Endothelial cell of umbilical vein (primary cell): ENCODE measurements at regions not wholly inside any gene's neighbourhood (a gene's known extent, or its start where the extent isn't known, plus 50 kb on each side); places are given as distances from the start of the nearest gene placed in this dataset.

Source experiments
- BruUV-seq: library from RNA; stranded (reverse); fragments of 400-500 nt; replicated peaks from 2 replicates; lab custom pipeline; 2021; lab: Mats Ljungman, UMichigan
- CTCF ChIA-PET: fragments of 300-600, 350-600 bp; sonication (Branson Sonifier 250); formaldehyde crosslinking; loops from one replicate; lab custom pipeline; 2021; ENCODE audit warnings: antibody characterized with exemption, inconsistent platforms; lab: Charles Lee
- POLR2A ChIA-PET: fragments of 300-600, 350-600 bp; sonication (Branson Sonifier 250); formaldehyde crosslinking; loops from one replicate; lab custom pipeline; 2021; ENCODE audit warnings: antibody characterized with exemption, inconsistent platforms; lab: Charles Lee
- DNase-seq: peaks from one replicate; pipeline ENCODE4 v3.0.0-alpha.2; 2011; ENCODE audit warnings: low read depth, low spot score
- FAIRE-seq: peaks from 2 replicates; lab custom pipeline; 2011; peaks lifted over from hg19 to GRCh38; lab: Jason Lieb, UNC
- H2AFZ ChIP-seq: 2 replicates; pipeline ENCODE4 v1.6.0; 2012; ENCODE audit warnings: low read depth, low read length, control low read depth, inconsistent platforms
- H3K27ac ChIP-seq: 2 replicates; pipeline ENCODE4 v1.5.1; 2011; ENCODE audit warnings: low read depth, mild to moderate bottlenecking, control low read depth, low read length, moderate library complexity; ENCODE audit not compliant: insufficient read depth
- H3K27me3 ChIP-seq, 2 experiments: 2 replicates each; pipeline versions ENCODE4 v1.6.0 to v1.6.1; 2011; ENCODE audit warnings: low read length in 2 of 2, mixed read lengths in 1 of 2; ENCODE audit not compliant: control insufficient read depth in 2 of 2, insufficient read depth in 2 of 2
- H3K36me3 ChIP-seq, 2 experiments: 2 replicates in 1 of 2; 3 replicates in 1 of 2; pipeline ENCODE4 v1.5.1; 2011; ENCODE audit warnings: low read length in 2 of 2, mild to moderate bottlenecking in 1 of 2, moderate library complexity in 1 of 2; ENCODE audit not compliant: control insufficient read depth in 2 of 2, insufficient read depth in 2 of 2; ENCODE audit errors: extremely low read depth in 1 of 2
- H3K4me1 ChIP-seq: 3 replicates; pipeline ENCODE4 v1.5.1; 2011; ENCODE audit warnings: mild to moderate bottlenecking, low read length; ENCODE audit not compliant: control insufficient read depth, insufficient read depth; ENCODE audit errors: extremely low read depth
- H3K4me2 ChIP-seq: 2 replicates; pipeline ENCODE4 v1.6.1; 2011; ENCODE audit warnings: low read length, control low read depth, mixed read lengths; ENCODE audit not compliant: insufficient read depth
- H3K4me3 ChIP-seq, 3 experiments: fragments of 200-600 bp in 1 of 3; sonication (generic), shearing (Covaris generic) in 1 of 3; replicated peaks in 1 of 3; 2 replicates each; pipeline ENCODE4 v1.5.1; 2011 to 2016; ENCODE audit warnings: control low read depth in 3 of 3, low read length in 3 of 3, mild to moderate bottlenecking in 2 of 3, inconsistent platforms in 1 of 3, low read depth in 1 of 3, moderate library complexity in 1 of 3; ENCODE audit not compliant: insufficient read depth in 1 of 3
- H3K79me2 ChIP-seq: 2 replicates; pipeline ENCODE4 v1.6.0; 2012; ENCODE audit warnings: low read length, inconsistent platforms; ENCODE audit not compliant: control insufficient read depth, insufficient read depth
- H3K9ac ChIP-seq: replicated peaks from 2 replicates; pipeline ENCODE3; 2011; ENCODE audit warnings: low read length, control low read depth; ENCODE audit not compliant: insufficient read depth; ENCODE audit errors: extremely low read depth
- H3K9me1 ChIP-seq: replicated peaks from 3 replicates; pipeline ENCODE4 v1.6.0; 2011; ENCODE audit warnings: mild to moderate bottlenecking, low read length; ENCODE audit not compliant: control insufficient read depth, insufficient read depth; ENCODE audit errors: extremely low read depth
- H3K9me3 ChIP-seq: replicated peaks from 2 replicates; pipeline ENCODE4 v1.5.1; 2012; ENCODE audit warnings: low read length, inconsistent platforms; ENCODE audit not compliant: control insufficient read depth, insufficient read depth
- H4K20me1 ChIP-seq: replicated peaks from 2 replicates; pipeline ENCODE3; 2011; ENCODE audit warnings: mild to moderate bottlenecking, low read length; ENCODE audit not compliant: control insufficient read depth, insufficient read depth; ENCODE audit errors: extremely low read depth
- EZH2 ChIP-seq: IDR thresholded peaks from 2 replicates; pipeline ENCODE4 v1.6.1; 2012; ENCODE audit warnings: borderline replicate concordance, low read depth, mild to moderate bottlenecking, moderate library complexity, low read length, inconsistent platforms; ENCODE audit not compliant: severe bottlenecking
- FOS ChIP-seq: IDR thresholded peaks from 2 replicates; pipeline ENCODE4 v1.6.1; 2011; ENCODE audit warnings: mild to moderate bottlenecking, low read length, moderate library complexity, borderline replicate concordance; ENCODE audit not compliant: insufficient read depth
- GATA2 ChIP-seq: IDR thresholded peaks from 2 replicates; pipeline ENCODE4 v1.7.0; 2011; ENCODE audit warnings: low read depth, mild to moderate bottlenecking, moderate library complexity, mixed read lengths, low read length; ENCODE audit not compliant: insufficient read length, insufficient read depth
- JUN ChIP-seq: IDR thresholded peaks from 2 replicates; pipeline ENCODE4 v1.6.1; 2011; ENCODE audit warnings: borderline replicate concordance, low read depth; ENCODE audit not compliant: insufficient read length, insufficient read depth
- MYC ChIP-seq: IDR thresholded peaks from one replicate; pipeline ENCODE4 v1.6.1; 2011; ENCODE audit warnings: mild to moderate bottlenecking, low read depth, low read length
- POLR2A ChIP-seq: IDR thresholded peaks from 2 replicates; pipeline ENCODE4 v1.6.1; 2012; ENCODE audit warnings: low read depth, mild to moderate bottlenecking, control low read depth, low read length
- POLR2AphosphoS5 ChIP-seq: IDR thresholded peaks from 2 replicates; pipeline ENCODE4 v1.6.1; 2012; ENCODE audit warnings: low read depth, mild to moderate bottlenecking, control low read depth, low read length, moderate library complexity; ENCODE audit not compliant: insufficient read depth
- dilution Hi-C: fragments of 300-500 bp; cut with MboI; formaldehyde crosslinking; loops from one replicate; pipeline ENCODE4 v1.15.0; 2019; ENCODE audit warnings: low sequenced_read_pairs; ENCODE audit not compliant: extremely low pct_ligation_motif_present
- intact Hi-C: fragments of 100-400 bp; cut with micrococcal nuclease; formaldehyde crosslinking; loops from one replicate; pipeline ENCODE4 v1.10.0; 2022
- TF ChIP-seq, protein P1 (sequence below): IDR thresholded peaks from 2 replicates; pipeline ENCODE4 v1.6.1; 2011; ENCODE audit not compliant: insufficient read depth, insufficient read length
- TF ChIP-seq, protein P2 (sequence below), 2 donors: IDR thresholded peaks; 1 replicate in 1 of 2; 2 replicates in 1 of 2; pipeline ENCODE4 v1.5.1; 2011; ENCODE audit warnings: low read length in 2 of 2, mild to moderate bottlenecking in 2 of 2, moderate library complexity in 2 of 2, control low read depth in 1 of 2, inconsistent platforms in 1 of 2, low read depth in 1 of 2; ENCODE audit not compliant: insufficient read depth in 1 of 2; ENCODE audit errors: extremely low read depth in 1 of 2

DNA sequence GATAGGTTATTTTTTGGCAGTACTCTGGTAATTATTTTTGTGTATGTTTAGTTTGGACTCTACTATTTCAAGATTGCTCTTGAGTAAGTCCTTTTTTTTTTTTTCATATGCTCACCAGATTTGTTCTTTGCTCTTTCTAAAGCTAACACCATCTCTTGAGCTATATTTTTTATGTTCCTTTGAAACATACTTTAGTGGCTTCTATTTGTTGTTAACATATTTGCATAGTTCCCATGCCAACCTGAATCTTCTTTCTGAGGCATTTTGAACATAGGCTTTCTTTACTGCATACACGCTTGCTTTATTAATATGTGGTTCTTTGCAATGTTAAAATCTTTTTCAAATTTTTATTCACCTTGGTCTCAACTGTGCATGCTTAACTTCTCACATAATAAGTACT, 1644.9 kb downstream of the SUCLG1 start:
- no peak overlapping the region for H3K27ac ChIP-seq
- DNase-seq = no peak
- POLR2A ChIA-PET = no interaction called here
- H3K27me3 ChIP-seq = no peaks in the 10 kb centered on the region
- H3K4me3 ChIP-seq = no peak overlapping the region
- H3K4me1 ChIP-seq = peaks cover 4% of the 10 kb centered on the region
- H3K4me2 ChIP-seq = no peak overlapping the region
- dilution Hi-C loops (no loop called here), intact Hi-C loops (no loop called here)
- no peak for FAIRE-seq
- H3K9ac ChIP-seq = no peak overlapping the region
- BruUV-seq = no TSS peak
- H4K20me1 ChIP-seq = no peaks in the 10 kb centered on the region
- TF ChIP-seq MYC = no peak
- no peak for TF ChIP-seq GATA2
- TF ChIP-seq POLR2AphosphoS5 = no peak
- no peak for TF ChIP-seq JUN
- TF ChIP-seq, protein P1, sequence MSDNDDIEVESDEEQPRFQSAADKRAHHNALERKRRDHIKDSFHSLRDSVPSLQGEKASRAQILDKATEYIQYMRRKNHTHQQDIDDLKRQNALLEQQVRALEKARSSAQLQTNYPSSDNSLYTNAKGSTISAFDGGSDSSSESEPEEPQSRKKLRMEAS = no peak
- TF ChIP-seq EZH2 = no peak
- no peak for TF ChIP-seq FOS
- H2AFZ ChIP-seq = no peak overlapping the region
- H3K79me2 ChIP-seq = no peaks in the 10 kb centered on the region
- H3K36me3 ChIP-seq = no peaks in the 10 kb centered on the region
- no peaks in the 10 kb centered on the region for H3K9me3 ChIP-seq
- CTCF ChIA-PET = no interaction called here
- H3K9me1 ChIP-seq = no peaks in the 10 kb centered on the region

DNA sequence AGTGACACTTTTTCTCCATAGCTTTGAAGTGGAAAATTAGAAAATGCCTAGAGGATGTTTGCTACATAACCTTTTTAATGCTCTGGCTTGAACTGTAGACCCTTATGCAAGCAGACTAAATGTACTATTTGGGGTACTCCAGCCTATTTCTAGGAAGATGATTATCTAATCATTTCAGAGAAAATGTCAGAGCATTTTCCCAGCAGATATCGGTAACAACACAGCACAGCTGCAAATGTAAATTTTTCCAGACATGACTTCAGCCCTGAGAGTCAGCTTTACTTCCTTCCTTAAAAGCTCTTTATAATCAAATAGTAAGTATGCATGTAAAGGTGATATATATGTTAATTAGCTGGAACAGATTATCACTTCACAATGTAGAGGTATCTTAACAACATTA, 1647.1 kb downstream of the SUCLG1 start:
- H3K27ac ChIP-seq = no peak overlapping the region
- ChIA-PET CTCF (no interaction called here), POLR2A (no interaction called here)
- no peak overlapping the region for H3K4me2 ChIP-seq
- H2AFZ ChIP-seq = peak overlapping the region; percentile 78
- peak; percentile 81 for DNase-seq
- dilution Hi-C loops (no loop called here), intact Hi-C loops (no loop called here)
- no TSS peak for BruUV-seq
- H3K4me1 ChIP-seq = peaks cover 4% of the 10 kb centered on the region
- H4K20me1 ChIP-seq = no peaks in the 10 kb centered on the region
- H3K9me3 ChIP-seq = no peaks in the 10 kb centered on the region
- H3K36me3 ChIP-seq = no peaks in the 10 kb centered on the region
- no peak overlapping the region for H3K9ac ChIP-seq
- no peak for FAIRE-seq
- TF ChIP-seq MYC (no peak), EZH2 (no peak), JUN (no peak), GATA2 (no peak), POLR2A (no peak), POLR2AphosphoS5 (no peak), FOS (no peak)
- TF ChIP-seq, protein P1 = no peak
- TF ChIP-seq, protein P2, sequence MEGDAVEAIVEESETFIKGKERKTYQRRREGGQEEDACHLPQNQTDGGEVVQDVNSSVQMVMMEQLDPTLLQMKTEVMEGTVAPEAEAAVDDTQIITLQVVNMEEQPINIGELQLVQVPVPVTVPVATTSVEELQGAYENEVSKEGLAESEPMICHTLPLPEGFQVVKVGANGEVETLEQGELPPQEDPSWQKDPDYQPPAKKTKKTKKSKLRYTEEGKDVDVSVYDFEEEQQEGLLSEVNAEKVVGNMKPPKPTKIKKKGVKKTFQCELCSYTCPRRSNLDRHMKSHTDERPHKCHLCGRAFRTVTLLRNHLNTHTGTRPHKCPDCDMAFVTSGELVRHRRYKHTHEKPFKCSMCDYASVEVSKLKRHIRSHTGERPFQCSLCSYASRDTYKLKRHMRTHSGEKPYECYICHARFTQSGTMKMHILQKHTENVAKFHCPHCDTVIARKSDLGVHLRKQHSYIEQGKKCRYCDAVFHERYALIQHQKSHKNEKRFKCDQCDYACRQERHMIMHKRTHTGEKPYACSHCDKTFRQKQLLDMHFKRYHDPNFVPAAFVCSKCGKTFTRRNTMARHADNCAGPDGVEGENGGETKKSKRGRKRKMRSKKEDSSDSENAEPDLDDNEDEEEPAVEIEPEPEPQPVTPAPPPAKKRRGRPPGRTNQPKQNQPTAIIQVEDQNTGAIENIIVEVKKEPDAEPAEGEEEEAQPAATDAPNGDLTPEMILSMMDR (IDR thresholded peaks at IDR 0.05; ENCODE audit: extremely low read depth in 1 of 2, insufficient read depth in 1 of 2, low read depth in 1 of 2, low read length in 2 of 2) = no peak
- H3K9me1 ChIP-seq = no peaks in the 10 kb centered on the region
- H3K79me2 ChIP-seq = no peaks in the 10 kb centered on the region
- no peaks in the 10 kb centered on the region for H3K27me3 ChIP-seq
- no peak overlapping the region for H3K4me3 ChIP-seq
